SK-N-SH (cell line): ENCODE measurements at regions not wholly inside any gene's neighbourhood (a gene's known extent, or its start where the extent isn't known, plus 50 kb on each side); places are given as distances from the start of the nearest gene placed in this dataset.

Experiments
- CTCF ChIA-PET: fragments of 300-600, 350-600 bp; formaldehyde crosslinking; extraction: SDS; loops from one replicate; lab custom pipeline; 2021; lab: Yijun Ruan, JAX
- POLR2A ChIA-PET: fragments of 350-600 bp; sonication (Branson Sonifier 250); formaldehyde crosslinking; extraction: SDS; loops from one replicate; lab custom pipeline; 2020; ENCODE audit warnings: antibody characterized with exemption, inconsistent platforms; lab: Yijun Ruan, JAX
- DNase-seq: peaks from one replicate; pipeline ENCODE4 v3.0.0; 2012
- H2AFZ ChIP-seq: fragments of 200-600 bp; sonication (generic); 2 replicates; pipeline ENCODE4 v1.8.1; 2016; ENCODE audit warnings: antibody characterized with exemption, mild to moderate bottlenecking, low read depth
- H3F3A ChIP-seq: fragments of 200-600 bp; sonication (generic); replicated peaks from 2 replicates; pipeline ENCODE3; 2016; ENCODE audit warnings: antibody characterized with exemption, mild to moderate bottlenecking; ENCODE audit not compliant: insufficient read depth
- H3K27ac ChIP-seq, 2 experiments: fragments of 200-500 bp in 1 of 2; fragments of 200-600 bp in 1 of 2; sonication (Bioruptor generic) in 1 of 2; sonication (generic), shearing (Covaris generic) in 1 of 2; 2 replicates each; pipeline versions ENCODE4 v1.5.1 to v1.6.1; 2014 to 2016; ENCODE audit warnings: low read depth in 2 of 2, inconsistent platforms in 1 of 2, low read length in 1 of 2, mild to moderate bottlenecking in 1 of 2, mixed read lengths in 1 of 2
- H3K27me3 ChIP-seq: fragments of 200-600 bp; sonication (generic), shearing (Covaris generic); 2 replicates; pipeline ENCODE4 v1.6.1; 2016; ENCODE audit warnings: mixed run types; ENCODE audit not compliant: insufficient read depth
- H3K36me3 ChIP-seq, 2 experiments: fragments of 200-500 bp in 1 of 2; fragments of 200-600 bp in 1 of 2; sonication (Bioruptor generic) in 1 of 2; sonication (generic) in 1 of 2; replicated peaks in 1 of 2; 2 replicates each; pipeline versions ENCODE3 to v1.5.1; 2014 to 2016; ENCODE audit warnings: low read length in 1 of 2, mild to moderate bottlenecking in 1 of 2; ENCODE audit not compliant: insufficient read depth in 2 of 2, control insufficient read depth in 1 of 2
- H3K4me1 ChIP-seq, 2 experiments: fragments of 200-500 bp in 1 of 2; fragments of 200-600 bp in 1 of 2; sonication (Bioruptor generic) in 1 of 2; sonication (generic), shearing (Covaris generic) in 1 of 2; 2 replicates each; pipeline versions ENCODE4 v1.5.1 to v1.6.1; 2014 to 2016; ENCODE audit warnings: low read depth in 1 of 2, low read length in 1 of 2, mixed run types in 1 of 2; ENCODE audit not compliant: insufficient read depth in 2 of 2, control insufficient read depth in 1 of 2
- H3K4me2 ChIP-seq: fragments of 200-600 bp; sonication (generic), shearing (Covaris generic); 2 replicates; pipeline ENCODE4 v1.6.1; 2017; ENCODE audit warnings: mixed run types
- H3K4me3 ChIP-seq, 2 experiments: fragments of 200-500 bp in 1 of 2; fragments of 200-600 bp in 1 of 2; sonication (Bioruptor generic) in 1 of 2; sonication (generic), shearing (Covaris generic) in 1 of 2; 2 replicates each; pipeline versions ENCODE4 v1.5.1 to v1.8.1; 2014 to 2016; ENCODE audit warnings: low read depth in 2 of 2, inconsistent platforms in 1 of 2, low read length in 1 of 2, mild to moderate bottlenecking in 1 of 2, mixed read lengths in 1 of 2, moderate library complexity in 1 of 2
- H3K79me2 ChIP-seq: fragments of 200-600 bp; sonication (generic); 2 replicates; pipeline ENCODE4 v1.8.1; 2017; ENCODE audit warnings: mild to moderate bottlenecking; ENCODE audit not compliant: insufficient read depth
- H3K9ac ChIP-seq: fragments of 200-600 bp; sonication (generic); 2 replicates; pipeline ENCODE4 v1.6.1; 2017; ENCODE audit warnings: mixed run types
- H3K9me2 ChIP-seq: fragments of 200-600 bp; sonication (generic); 2 replicates; pipeline ENCODE4 v1.6.1; 2017; ENCODE audit warnings: mixed run types
- H3K9me3 ChIP-seq: fragments of 200-600 bp; sonication (generic); 2 replicates; pipeline ENCODE4 v1.6.1; 2017; ENCODE audit warnings: mixed run types, mild to moderate bottlenecking, moderate library complexity
- H4K20me1 ChIP-seq: fragments of 200-600 bp; sonication (generic); 2 replicates; pipeline ENCODE4 v1.6.1; 2017; ENCODE audit warnings: mild to moderate bottlenecking, mixed run types; ENCODE audit not compliant: insufficient read depth
- CHD2 ChIP-seq: fragments of 150-350 bp; IDR thresholded peaks from 2 replicates; pipeline ENCODE4 v1.6.1; 2018; ENCODE audit warnings: low read length; ENCODE audit not compliant: partially characterized antibody
- ELF1 ChIP-seq: IDR thresholded peaks from 2 replicates; pipeline ENCODE4 v1.4.0; 2012
- EP300 ChIP-seq, 2 experiments: IDR thresholded peaks; 2 replicates each; pipeline versions ENCODE4 v1.4.0 to v1.6.1; 2012; ENCODE audit warnings: borderline replicate concordance in 1 of 2, low read depth in 1 of 2, low read length in 1 of 2
- FOSL2 ChIP-seq: IDR thresholded peaks from 2 replicates; pipeline ENCODE4 v1.4.0; 2012; ENCODE audit warnings: low read depth, mild to moderate bottlenecking, moderate library complexity, borderline replicate concordance
- FOXJ3 ChIP-seq: sonication (generic); formaldehyde crosslinking; IDR thresholded peaks from 2 replicates; pipeline ENCODE4 v1.5.1; 2020; ENCODE audit warnings: mild to moderate bottlenecking, missing genetic modification reagents
- FOXM1 ChIP-seq: IDR thresholded peaks from 2 replicates; pipeline ENCODE4 v1.4.0; 2012; ENCODE audit warnings: low read depth, mild to moderate bottlenecking
- GABPA ChIP-seq: IDR thresholded peaks from 2 replicates; pipeline ENCODE4 v1.4.0; 2012; ENCODE audit warnings: low read depth, mild to moderate bottlenecking
- JUND ChIP-seq: IDR thresholded peaks from 2 replicates; pipeline ENCODE4 v1.4.0; 2012
- MXI1 ChIP-seq: IDR thresholded peaks from 2 replicates; pipeline ENCODE4 v1.6.1; 2012; ENCODE audit warnings: mild to moderate bottlenecking, low read depth, low read length, improper control_type of control experiment
- NRF1 ChIP-seq: IDR thresholded peaks from 2 replicates; pipeline ENCODE4 v1.6.1; 2012; ENCODE audit warnings: low read depth, mild to moderate bottlenecking, low read length
- POLR2AphosphoS5 ChIP-seq: IDR thresholded peaks from 2 replicates; pipeline ENCODE4 v1.6.1; 2012; ENCODE audit warnings: low read depth, low read length
- RAD21 ChIP-seq: IDR thresholded peaks from 2 replicates; pipeline ENCODE4 v1.6.1; 2012; ENCODE audit warnings: mild to moderate bottlenecking, low read length
- RXRA ChIP-seq: IDR thresholded peaks from 2 replicates; pipeline ENCODE4 v1.4.0; 2012; ENCODE audit warnings: low read depth, mild to moderate bottlenecking, borderline replicate concordance
- SIN3A ChIP-seq: IDR thresholded peaks from 2 replicates; pipeline ENCODE4 v1.6.1; 2012; ENCODE audit warnings: low read depth, mild to moderate bottlenecking, low read length, moderate library complexity, borderline replicate concordance
- SMC3 ChIP-seq: IDR thresholded peaks from 2 replicates; pipeline ENCODE4 v1.6.1; 2012; ENCODE audit warnings: low read depth, low read length, improper control_type of control experiment
- YY1 ChIP-seq: IDR thresholded peaks from 2 replicates; pipeline ENCODE4 v1.4.0; 2012; ENCODE audit warnings: low read depth, mild to moderate bottlenecking
- WGBS: methylation state at CpG from one replicate; pipeline ENCODE4 v1.1.6; 2017; ENCODE audit warnings: low lambda C conversion rate; 5-methylcytosine and 5-hydroxymethylcytosine counted together
- TF ChIP-seq, protein P1 (sequence below): IDR thresholded peaks from 2 replicates; pipeline ENCODE4 v1.6.1; 2012; ENCODE audit warnings: mild to moderate bottlenecking, low read depth, low read length, moderate library complexity
- TF ChIP-seq, protein P2 (sequence below): IDR thresholded peaks from 2 replicates; pipeline ENCODE4; 2012
- TF ChIP-seq, protein P3 (sequence below): IDR thresholded peaks from 2 replicates; pipeline ENCODE4 v1.4.0; 2012; ENCODE audit warnings: low read depth, borderline replicate concordance
- TF ChIP-seq, protein P4 (sequence below): fragments of 150-350 bp; IDR thresholded peaks from 2 replicates; pipeline ENCODE4 v1.6.1; 2017; ENCODE audit warnings: antibody characterized with exemption, low read length, low read depth, borderline replicate concordance
- TF ChIP-seq, protein P5 (sequence below): IDR thresholded peaks from 2 replicates; pipeline ENCODE4 v1.4.0; 2012; ENCODE audit warnings: low read depth, borderline replicate concordance

DNA sequence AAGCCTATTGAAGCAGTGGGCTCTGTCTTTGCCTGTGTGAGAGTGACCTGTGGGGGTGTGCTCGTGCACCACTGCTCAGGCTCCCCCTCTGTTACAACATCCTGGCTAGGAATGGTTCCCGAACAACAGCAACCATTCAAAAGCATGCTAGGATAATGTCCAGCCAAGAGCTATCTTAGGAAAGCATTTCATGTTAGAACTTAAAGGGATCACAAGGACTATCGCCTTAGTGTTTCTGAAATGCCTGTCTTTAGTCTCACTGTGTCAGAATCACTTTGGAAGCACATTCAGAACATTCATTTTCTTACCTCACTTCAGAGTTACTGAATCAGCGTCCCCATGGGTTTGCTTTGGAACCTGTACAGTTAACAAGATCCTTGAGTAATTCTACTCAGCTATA is 134.9 kb upstream of the DSEL start (continued):
- TF ChIP-seq, protein P1, sequence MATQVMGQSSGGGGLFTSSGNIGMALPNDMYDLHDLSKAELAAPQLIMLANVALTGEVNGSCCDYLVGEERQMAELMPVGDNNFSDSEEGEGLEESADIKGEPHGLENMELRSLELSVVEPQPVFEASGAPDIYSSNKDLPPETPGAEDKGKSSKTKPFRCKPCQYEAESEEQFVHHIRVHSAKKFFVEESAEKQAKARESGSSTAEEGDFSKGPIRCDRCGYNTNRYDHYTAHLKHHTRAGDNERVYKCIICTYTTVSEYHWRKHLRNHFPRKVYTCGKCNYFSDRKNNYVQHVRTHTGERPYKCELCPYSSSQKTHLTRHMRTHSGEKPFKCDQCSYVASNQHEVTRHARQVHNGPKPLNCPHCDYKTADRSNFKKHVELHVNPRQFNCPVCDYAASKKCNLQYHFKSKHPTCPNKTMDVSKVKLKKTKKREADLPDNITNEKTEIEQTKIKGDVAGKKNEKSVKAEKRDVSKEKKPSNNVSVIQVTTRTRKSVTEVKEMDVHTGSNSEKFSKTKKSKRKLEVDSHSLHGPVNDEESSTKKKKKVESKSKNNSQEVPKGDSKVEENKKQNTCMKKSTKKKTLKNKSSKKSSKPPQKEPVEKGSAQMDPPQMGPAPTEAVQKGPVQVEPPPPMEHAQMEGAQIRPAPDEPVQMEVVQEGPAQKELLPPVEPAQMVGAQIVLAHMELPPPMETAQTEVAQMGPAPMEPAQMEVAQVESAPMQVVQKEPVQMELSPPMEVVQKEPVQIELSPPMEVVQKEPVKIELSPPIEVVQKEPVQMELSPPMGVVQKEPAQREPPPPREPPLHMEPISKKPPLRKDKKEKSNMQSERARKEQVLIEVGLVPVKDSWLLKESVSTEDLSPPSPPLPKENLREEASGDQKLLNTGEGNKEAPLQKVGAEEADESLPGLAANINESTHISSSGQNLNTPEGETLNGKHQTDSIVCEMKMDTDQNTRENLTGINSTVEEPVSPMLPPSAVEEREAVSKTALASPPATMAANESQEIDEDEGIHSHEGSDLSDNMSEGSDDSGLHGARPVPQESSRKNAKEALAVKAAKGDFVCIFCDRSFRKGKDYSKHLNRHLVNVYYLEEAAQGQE: no peak
- no peak for TF ChIP-seq NRF1
- TF ChIP-seq MXI1: no peak
- TF ChIP-seq, protein P2, sequence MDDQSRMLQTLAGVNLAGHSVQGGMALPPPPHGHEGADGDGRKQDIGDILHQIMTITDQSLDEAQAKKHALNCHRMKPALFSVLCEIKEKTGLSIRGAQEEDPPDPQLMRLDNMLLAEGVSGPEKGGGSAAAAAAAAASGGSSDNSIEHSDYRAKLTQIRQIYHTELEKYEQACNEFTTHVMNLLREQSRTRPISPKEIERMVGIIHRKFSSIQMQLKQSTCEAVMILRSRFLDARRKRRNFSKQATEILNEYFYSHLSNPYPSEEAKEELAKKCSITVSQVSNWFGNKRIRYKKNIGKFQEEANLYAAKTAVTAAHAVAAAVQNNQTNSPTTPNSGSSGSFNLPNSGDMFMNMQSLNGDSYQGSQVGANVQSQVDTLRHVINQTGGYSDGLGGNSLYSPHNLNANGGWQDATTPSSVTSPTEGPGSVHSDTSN: no peak
- TF ChIP-seq RXRA: no peak
- no peak for TF ChIP-seq POLR2AphosphoS5
- TF ChIP-seq FOXM1: no peak
- no peak for TF ChIP-seq RAD21
- no peak for TF ChIP-seq SMC3
- TF ChIP-seq, protein P3, sequence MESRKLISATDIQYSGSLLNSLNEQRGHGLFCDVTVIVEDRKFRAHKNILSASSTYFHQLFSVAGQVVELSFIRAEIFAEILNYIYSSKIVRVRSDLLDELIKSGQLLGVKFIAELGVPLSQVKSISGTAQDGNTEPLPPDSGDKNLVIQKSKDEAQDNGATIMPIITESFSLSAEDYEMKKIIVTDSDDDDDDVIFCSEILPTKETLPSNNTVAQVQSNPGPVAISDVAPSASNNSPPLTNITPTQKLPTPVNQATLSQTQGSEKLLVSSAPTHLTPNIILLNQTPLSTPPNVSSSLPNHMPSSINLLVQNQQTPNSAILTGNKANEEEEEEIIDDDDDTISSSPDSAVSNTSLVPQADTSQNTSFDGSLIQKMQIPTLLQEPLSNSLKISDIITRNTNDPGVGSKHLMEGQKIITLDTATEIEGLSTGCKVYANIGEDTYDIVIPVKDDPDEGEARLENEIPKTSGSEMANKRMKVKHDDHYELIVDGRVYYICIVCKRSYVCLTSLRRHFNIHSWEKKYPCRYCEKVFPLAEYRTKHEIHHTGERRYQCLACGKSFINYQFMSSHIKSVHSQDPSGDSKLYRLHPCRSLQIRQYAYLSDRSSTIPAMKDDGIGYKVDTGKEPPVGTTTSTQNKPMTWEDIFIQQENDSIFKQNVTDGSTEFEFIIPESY: no peak
- TF ChIP-seq, all 33 proteins: peak for 0

DNA sequence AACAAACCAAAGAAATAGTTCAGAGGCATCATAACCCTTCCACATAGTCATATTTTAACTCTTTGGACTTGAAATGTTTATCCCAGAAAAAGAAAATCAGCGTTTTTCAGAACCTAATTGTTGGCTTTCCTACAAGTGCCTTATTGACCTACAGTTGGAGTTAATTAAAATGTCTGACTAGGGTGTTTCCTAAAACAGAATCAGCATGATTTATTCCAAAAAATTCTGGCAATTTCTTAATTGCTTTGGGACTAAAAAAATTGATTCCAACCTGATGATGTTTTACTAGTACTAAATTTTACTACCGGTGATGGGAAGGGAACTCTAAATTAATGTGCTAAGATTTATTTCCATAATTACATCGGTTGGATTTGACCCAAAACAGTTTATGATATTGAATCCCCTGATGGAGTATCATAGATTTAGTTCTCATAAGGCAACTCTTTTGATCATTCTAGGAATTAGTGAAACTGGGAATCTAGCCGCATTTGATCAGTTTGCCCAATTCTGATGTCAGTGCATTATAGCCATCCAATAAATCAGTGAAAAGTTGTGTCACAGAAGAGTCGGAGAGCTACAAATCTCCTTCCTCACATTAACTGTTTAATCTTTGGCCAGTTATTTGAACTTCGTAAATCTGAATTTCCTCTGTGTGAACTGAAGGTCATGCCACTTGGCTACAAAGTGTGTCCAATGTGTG is 134.3 kb upstream of the DSEL start:
- Histone ChIP-seq H2AFZ (0 out of 2 replicates have a peak overlapping the region, but pooled peaks have one; percentile 31), H3K4me2 (no peak overlapping the region), H3K36me3 (no peaks in the 10 kb centered on the region), H3K9me2 (no peaks in the 10 kb centered on the region), H3K9ac (no peak overlapping the region), H3K9me3 (no peaks in the 10 kb centered on the region), H3K4me1 (peaks cover 0 to 5% of the 10 kb centered on the region in 2 experiments; a peak in 1 of 4 replicates), H3K27ac (no peak overlapping the region), H3K4me3 (no peak overlapping the region), H3K79me2 (no peaks in the 10 kb centered on the region), H3F3A (no peaks in the 10 kb centered on the region), H4K20me1 (no peaks in the 10 kb centered on the region), H3K27me3 (no peaks in the 10 kb centered on the region)
- no peak for DNase-seq
- CTCF ChIA-PET: interaction anchor here (0.5 kb wide), 1 partner anchor 12 kb away, joined by 3 read pairs; no protein-coding TSS in a partner anchor
- TF ChIP-seq FOSL2 (no peak), ELF1 (no peak), JUND (no peak), EP300 (IDR thresholded peaks at IDR 0.05; ENCODE audit: borderline replicate concordance in 1 of 2, low read depth in 1 of 2, low read length in 1 of 2) (no peak), FOXJ3 (CRISPR knock-in tag) (no peak), GABPA (no peak), SIN3A (no peak), YY1 (no peak), CHD2 (no peak)
- TF ChIP-seq, protein P4, sequence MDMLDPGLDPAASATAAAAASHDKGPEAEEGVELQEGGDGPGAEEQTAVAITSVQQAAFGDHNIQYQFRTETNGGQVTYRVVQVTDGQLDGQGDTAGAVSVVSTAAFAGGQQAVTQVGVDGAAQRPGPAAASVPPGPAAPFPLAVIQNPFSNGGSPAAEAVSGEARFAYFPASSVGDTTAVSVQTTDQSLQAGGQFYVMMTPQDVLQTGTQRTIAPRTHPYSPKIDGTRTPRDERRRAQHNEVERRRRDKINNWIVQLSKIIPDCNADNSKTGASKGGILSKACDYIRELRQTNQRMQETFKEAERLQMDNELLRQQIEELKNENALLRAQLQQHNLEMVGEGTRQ: no peak
- TF ChIP-seq, protein P5, sequence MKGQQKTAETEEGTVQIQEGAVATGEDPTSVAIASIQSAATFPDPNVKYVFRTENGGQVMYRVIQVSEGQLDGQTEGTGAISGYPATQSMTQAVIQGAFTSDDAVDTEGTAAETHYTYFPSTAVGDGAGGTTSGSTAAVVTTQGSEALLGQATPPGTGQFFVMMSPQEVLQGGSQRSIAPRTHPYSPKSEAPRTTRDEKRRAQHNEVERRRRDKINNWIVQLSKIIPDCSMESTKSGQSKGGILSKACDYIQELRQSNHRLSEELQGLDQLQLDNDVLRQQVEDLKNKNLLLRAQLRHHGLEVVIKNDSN: no peak
- WGBS: 87% methylated on average over 6 of the region's 6 CpGs
- POLR2A ChIA-PET: no interaction called here
